NB4 (cell line): ENCODE measurements at regions not wholly inside any gene's neighbourhood (a gene's known extent, or its start where the extent isn't known, plus 50 kb on each side); places are given as distances from the start of the nearest gene placed in this dataset.

Experiments
- POLR2A ChIP-seq: IDR thresholded peaks from 2 replicates; pipeline ENCODE4 v1.6.1; 2011; ENCODE audit warnings: mild to moderate bottlenecking; ENCODE audit not compliant: insufficient read length; ENCODE audit errors: extremely low read depth
- TF ChIP-seq, protein P1 (sequence below): IDR thresholded peaks from 2 replicates; pipeline ENCODE4 v1.6.1; 2011; ENCODE audit warnings: low read depth, low read length
- TF ChIP-seq, protein P2 (sequence below): IDR thresholded peaks from one replicate; pipeline ENCODE4 v1.5.1; 2012; ENCODE audit warnings: low read depth, low read length

DNA sequence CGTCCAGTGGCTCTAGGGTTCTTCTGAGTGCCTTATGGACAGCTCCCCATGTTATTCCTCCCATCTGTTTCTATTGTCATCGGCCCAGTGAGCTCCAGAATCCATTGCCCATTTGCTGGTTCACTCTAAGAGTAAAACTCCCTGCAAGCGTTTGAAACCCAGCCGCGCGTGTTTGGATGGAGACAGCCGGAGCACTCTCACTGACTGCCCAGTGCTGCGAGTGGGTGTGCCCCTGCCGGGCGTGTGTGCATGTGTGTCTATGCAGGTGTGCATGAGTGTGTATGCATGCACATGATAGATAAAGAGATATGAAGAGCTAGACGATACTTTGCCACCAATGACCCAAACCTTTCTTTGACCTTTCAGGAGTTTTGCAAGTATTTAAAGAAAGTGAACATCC lies 347.2 kb upstream of the MKI67 start:
- TF ChIP-seq, protein P1, sequence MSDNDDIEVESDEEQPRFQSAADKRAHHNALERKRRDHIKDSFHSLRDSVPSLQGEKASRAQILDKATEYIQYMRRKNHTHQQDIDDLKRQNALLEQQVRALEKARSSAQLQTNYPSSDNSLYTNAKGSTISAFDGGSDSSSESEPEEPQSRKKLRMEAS, result no peak
- no peak for TF ChIP-seq POLR2A
- TF ChIP-seq, protein P2, sequence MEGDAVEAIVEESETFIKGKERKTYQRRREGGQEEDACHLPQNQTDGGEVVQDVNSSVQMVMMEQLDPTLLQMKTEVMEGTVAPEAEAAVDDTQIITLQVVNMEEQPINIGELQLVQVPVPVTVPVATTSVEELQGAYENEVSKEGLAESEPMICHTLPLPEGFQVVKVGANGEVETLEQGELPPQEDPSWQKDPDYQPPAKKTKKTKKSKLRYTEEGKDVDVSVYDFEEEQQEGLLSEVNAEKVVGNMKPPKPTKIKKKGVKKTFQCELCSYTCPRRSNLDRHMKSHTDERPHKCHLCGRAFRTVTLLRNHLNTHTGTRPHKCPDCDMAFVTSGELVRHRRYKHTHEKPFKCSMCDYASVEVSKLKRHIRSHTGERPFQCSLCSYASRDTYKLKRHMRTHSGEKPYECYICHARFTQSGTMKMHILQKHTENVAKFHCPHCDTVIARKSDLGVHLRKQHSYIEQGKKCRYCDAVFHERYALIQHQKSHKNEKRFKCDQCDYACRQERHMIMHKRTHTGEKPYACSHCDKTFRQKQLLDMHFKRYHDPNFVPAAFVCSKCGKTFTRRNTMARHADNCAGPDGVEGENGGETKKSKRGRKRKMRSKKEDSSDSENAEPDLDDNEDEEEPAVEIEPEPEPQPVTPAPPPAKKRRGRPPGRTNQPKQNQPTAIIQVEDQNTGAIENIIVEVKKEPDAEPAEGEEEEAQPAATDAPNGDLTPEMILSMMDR, result no peak
